VCaP (cell line): ENCODE measurements at regions not wholly inside any gene's neighbourhood (a gene's known extent, or its start where the extent isn't known, plus 50 kb on each side); places are given as distances from the start of the nearest gene placed in this dataset.

ENCODE experiments used
- H3K27ac ChIP-seq: fragments of 450-650 bp; 2 replicates; pipeline ENCODE4 v1.5.1; 2017
- CTCF ChIP-seq: fragments of 450-650 bp; conservative IDR thresholded peaks from 2 replicates; pipeline ENCODE4 v1.5.1; 2017; ENCODE audit warnings: mild to moderate bottlenecking, moderate library complexity

- H3K27ac ChIP-seq: no peak overlapping the region
- TF ChIP-seq CTCF: no peak
Observed at GRCh38 chr4:177235026-177235425, 74.6 kb upstream of the NEIL3 start.

- no peak overlapping the region for H3K27ac ChIP-seq
Observed at GRCh38 chr4:177236886-177237285, 72.8 kb upstream of the NEIL3 start.

GRCh38 chr4:177237291-177237690 is 72.4 kb upstream of the NEIL3 start:
- no peak for TF ChIP-seq CTCF

More at GRCh38 chr4:177236886-177237285, 72.8 kb upstream of the NEIL3 start:
- TF ChIP-seq CTCF: no peak

GRCh38 chr4:177239477-177239876 is 70.2 kb upstream of the NEIL3 start:
- H3K27ac ChIP-seq: no peak overlapping the region
- no peak for TF ChIP-seq CTCF

More at GRCh38 chr4:177237291-177237690, 72.4 kb upstream of the NEIL3 start:
- H3K27ac ChIP-seq: no peak overlapping the region

GRCh38 chr4:177239878-177240277 is 69.8 kb upstream of the NEIL3 start:
- H3K27ac ChIP-seq: no peak overlapping the region
- no peak; the same call in 1 of the 2 replicates for TF ChIP-seq CTCF

GRCh38 chr4:177242651-177243286 is 66.9 kb upstream of the NEIL3 start:
- no peak overlapping the region for H3K27ac ChIP-seq
- no peak for TF ChIP-seq CTCF

GRCh38 chr4:177246641-177247584 is 62.8 kb upstream of the NEIL3 start:
- no peak for TF ChIP-seq CTCF
- no peak overlapping the region for H3K27ac ChIP-seq
